AG04450 (cell line): ENCODE measurements at regions not wholly inside any gene's neighbourhood (a gene's known extent, or its start where the extent isn't known, plus 50 kb on each side); places are given as distances from the start of the nearest gene placed in this dataset.

Source experiments
- CTCF ChIA-PET: fragments of 300-600, 350-600 bp; formaldehyde crosslinking; extraction: SDS; loops from one replicate; lab custom pipeline; 2022; ENCODE audit warnings: antibody characterized with exemption, inconsistent platforms; lab: Charles Lee
- POLR2A ChIA-PET: fragments of 350-600 bp; formaldehyde crosslinking; extraction: SDS; loops from one replicate; lab custom pipeline; 2021; ENCODE audit warnings: antibody characterized with exemption, inconsistent platforms; lab: Yijun Ruan, JAX
- DNase-seq: peaks from one replicate; pipeline ENCODE4 v3.0.0-alpha.2; 2011; ENCODE audit warnings: low read depth, low spot score
- H3K27ac ChIP-seq: one replicate; pipeline ENCODE4 v1.5.1; 2012; ENCODE audit warnings: low read depth, low read length, control low read depth
- H3K27me3 ChIP-seq: one replicate; pipeline ENCODE4 v1.6.0; 2012; ENCODE audit warnings: low read length; ENCODE audit not compliant: control insufficient read depth, insufficient read depth
- H3K4me3 ChIP-seq: 2 replicates; pipeline ENCODE4 v1.5.1; 2011; ENCODE audit warnings: mild to moderate bottlenecking, low read depth, low read length, control low read depth
- H3K9me3 ChIP-seq: 2 replicates; pipeline ENCODE4 v1.5.1; 2012; ENCODE audit warnings: low read length; ENCODE audit not compliant: control insufficient read depth, insufficient read depth
- TF ChIP-seq, protein P1 (sequence below): IDR thresholded peaks from 2 replicates; pipeline ENCODE4 v1.5.1; 2011; ENCODE audit warnings: low read depth, low read length, control low read depth, inconsistent platforms

DNA sequence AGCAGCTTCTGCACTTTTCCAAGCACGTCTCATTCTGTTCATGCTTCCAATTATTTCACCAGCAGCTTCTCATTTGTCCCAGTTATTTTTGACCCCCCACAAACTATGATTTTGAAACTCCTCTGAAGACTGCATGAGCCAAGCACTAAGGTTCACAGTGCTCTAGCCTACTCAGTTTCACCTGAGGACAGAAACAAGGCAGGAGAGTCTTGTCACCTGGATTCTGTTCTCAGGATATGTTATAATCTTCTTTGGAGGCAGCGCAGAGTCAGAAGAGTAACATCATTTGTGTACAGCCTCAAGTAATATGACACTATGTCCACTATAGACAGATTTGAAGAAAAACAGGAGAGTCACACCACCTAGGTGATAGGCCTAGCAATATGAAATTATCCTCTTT lies 985.1 kb upstream of the TSPY4 start:
- Histone ChIP-seq H3K27me3 (no peaks in the 10 kb centered on the region), H3K9me3 (no peaks in the 10 kb centered on the region; the same call in 1 of the 2 replicates), H3K4me3 (no peak overlapping the region), H3K27ac (no peak overlapping the region)
- DNase-seq = no peak
- ChIA-PET CTCF (no interaction called here), POLR2A (no interaction called here)
- TF ChIP-seq, protein P1, sequence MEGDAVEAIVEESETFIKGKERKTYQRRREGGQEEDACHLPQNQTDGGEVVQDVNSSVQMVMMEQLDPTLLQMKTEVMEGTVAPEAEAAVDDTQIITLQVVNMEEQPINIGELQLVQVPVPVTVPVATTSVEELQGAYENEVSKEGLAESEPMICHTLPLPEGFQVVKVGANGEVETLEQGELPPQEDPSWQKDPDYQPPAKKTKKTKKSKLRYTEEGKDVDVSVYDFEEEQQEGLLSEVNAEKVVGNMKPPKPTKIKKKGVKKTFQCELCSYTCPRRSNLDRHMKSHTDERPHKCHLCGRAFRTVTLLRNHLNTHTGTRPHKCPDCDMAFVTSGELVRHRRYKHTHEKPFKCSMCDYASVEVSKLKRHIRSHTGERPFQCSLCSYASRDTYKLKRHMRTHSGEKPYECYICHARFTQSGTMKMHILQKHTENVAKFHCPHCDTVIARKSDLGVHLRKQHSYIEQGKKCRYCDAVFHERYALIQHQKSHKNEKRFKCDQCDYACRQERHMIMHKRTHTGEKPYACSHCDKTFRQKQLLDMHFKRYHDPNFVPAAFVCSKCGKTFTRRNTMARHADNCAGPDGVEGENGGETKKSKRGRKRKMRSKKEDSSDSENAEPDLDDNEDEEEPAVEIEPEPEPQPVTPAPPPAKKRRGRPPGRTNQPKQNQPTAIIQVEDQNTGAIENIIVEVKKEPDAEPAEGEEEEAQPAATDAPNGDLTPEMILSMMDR = no peak

DNA sequence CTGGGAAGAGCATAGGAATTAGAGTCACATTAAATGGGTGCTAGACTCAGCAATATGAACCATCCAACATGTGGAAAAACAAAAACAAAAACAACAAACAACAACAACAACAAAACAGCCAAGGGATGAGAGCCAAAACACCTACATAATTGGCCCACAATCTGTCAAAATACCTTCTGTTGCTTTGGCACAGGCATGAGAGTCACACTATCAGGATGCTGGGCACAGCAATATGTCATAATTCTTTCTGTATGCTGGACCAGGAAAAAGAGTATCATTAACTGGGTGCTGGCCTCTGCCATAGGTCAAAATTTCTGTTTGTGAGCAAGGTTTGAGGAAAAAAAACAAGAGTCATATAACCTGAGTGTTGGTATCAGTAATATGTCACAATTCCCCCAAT lies 979.1 kb upstream of the TSPY4 start:
- Histone ChIP-seq H3K4me3 (no peak overlapping the region), H3K9me3 (no peaks in the 10 kb centered on the region), H3K27me3 (no peaks in the 10 kb centered on the region), H3K27ac (no peak overlapping the region)
- DNase-seq = no peak
- TF ChIP-seq, protein P1 = no peak
- CTCF ChIA-PET = no interaction called here
- POLR2A ChIA-PET = no interaction called here

DNA sequence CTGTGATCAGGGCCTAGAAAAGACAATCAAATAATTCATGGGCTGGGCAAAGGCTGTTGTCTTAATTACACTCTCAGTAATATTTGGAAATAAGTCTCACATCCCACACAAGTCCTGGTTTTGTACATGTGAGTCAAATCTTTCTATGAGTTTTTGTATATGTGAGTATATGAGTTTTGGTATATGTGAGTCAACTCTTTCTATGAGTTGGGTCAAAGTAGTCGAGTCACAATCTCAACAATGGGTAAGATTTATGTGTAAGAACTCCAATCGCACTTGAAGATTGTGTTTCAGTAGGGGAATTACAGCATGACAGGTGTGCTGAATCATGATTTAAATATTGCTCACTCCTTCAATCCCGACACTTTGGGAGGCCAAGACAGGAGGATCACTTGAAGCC lies 975.5 kb upstream of the TSPY4 start:
- DNase-seq = no peak
- Histone ChIP-seq H3K27ac (no peak overlapping the region), H3K27me3 (no peaks in the 10 kb centered on the region), H3K9me3 (no peaks in the 10 kb centered on the region), H3K4me3 (no peak overlapping the region)
- ChIA-PET CTCF (no interaction called here), POLR2A (no interaction called here)
- TF ChIP-seq, protein P1 = no peak

DNA sequence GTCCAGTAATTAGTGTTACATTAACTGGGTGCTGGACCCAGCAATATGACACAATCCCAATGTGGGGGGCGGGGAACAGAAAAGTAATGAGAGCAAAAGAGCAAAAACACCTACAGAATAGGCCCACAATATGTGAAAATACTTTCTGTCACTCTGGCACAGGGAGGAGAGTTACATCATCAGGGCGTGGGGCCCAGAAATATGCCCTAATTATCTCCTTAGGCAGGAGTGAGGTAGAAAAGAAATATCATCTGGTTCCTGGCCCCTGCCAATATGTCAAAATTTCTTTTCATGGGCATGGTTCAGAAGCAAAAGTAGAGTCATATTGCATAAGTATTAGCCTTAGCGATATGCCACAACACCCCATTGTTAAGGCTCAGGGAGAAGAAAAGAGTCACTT lies 959.8 kb upstream of the TSPY4 start:
- DNase-seq = no peak
- Histone ChIP-seq H3K27ac (no peak overlapping the region), H3K9me3 (no peaks in the 10 kb centered on the region), H3K4me3 (no peak overlapping the region), H3K27me3 (no peaks in the 10 kb centered on the region)
- POLR2A ChIA-PET = no interaction called here
- CTCF ChIA-PET = no interaction called here
- TF ChIP-seq, protein P1 = no peak

DNA sequence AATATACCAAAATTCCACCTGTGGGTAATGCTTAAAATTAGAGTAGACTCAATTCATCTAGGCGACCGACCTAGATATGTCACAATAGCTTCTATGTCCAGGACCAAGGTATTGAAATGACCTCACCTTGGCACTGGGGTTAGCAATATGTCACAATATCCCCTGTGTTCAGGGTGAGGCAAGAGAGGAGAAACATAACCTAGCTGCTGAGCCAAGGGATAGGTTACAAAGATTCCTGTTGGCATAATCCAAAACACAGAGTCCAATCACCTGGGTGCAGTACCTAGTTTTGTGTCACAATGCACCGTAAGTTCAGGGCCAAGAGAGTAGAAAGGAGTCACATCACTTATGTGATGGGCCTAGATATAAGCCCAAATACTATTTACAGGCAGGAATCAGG lies 957.5 kb upstream of the TSPY4 start:
- CTCF ChIA-PET = no interaction called here
- POLR2A ChIA-PET = no interaction called here
- TF ChIP-seq, protein P1 = no peak
- H3K9me3 ChIP-seq = no peaks in the 10 kb centered on the region
- no peaks in the 10 kb centered on the region for H3K27me3 ChIP-seq
- no peak overlapping the region for H3K4me3 ChIP-seq
- no peak for DNase-seq
- H3K27ac ChIP-seq = no peak overlapping the region
